GM21423 (cell line): ENCODE measurements at regions not wholly inside any gene's neighbourhood (a gene's known extent, or its start where the extent isn't known, plus 50 kb on each side); places are given as distances from the start of the nearest gene placed in this dataset.

ENCODE experiments used
- ATAC-seq: cut with Tn5 transposase; IDR thresholded peaks from one replicate; pipeline ENCODE4 v1.9.1; 2021; ENCODE audit warnings: mild to moderate bottlenecking, moderate library complexity; ENCODE audit not compliant: unreplicated experiment

DNA sequence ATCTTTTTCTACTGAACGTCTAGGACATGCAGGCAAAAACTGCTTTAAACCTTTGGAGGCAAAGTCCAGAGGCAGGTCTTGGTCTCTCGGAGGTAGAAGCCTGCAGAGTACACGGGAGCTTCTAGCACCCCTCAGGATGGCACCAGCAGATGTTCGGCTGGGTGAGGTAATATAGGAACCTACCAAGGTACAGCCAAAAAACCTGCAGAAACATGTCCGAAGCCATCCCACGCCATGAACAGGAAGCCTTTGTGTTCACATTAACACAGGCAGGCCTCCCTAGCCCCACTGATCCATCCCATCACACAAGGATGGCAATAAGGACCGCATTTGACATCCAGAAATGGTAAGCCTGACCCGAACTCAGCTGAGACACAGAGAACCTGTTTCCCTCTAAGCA, 157.9 kb upstream of the HES1 start:
- no peak for ATAC-seq

DNA sequence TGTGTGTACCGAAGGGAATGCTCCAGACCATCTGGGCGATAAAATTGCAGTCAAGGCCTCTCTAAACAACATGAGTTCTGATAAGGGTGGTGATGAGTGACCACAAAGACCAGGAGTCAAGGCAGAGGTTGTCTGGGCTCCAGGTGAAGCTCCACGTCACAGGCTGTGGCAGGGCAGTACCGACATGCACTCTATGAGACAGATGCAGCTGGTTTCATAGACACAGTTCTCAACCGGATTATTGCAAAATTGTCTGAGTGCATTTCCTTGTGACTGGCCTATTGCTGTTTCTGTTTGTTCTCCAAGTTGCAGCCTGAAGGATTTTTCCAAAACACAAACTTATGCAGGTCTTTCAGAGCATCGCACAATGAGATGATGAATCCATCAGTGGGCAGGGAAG, 157.5 kb upstream of the HES1 start:
- no peak for ATAC-seq

DNA sequence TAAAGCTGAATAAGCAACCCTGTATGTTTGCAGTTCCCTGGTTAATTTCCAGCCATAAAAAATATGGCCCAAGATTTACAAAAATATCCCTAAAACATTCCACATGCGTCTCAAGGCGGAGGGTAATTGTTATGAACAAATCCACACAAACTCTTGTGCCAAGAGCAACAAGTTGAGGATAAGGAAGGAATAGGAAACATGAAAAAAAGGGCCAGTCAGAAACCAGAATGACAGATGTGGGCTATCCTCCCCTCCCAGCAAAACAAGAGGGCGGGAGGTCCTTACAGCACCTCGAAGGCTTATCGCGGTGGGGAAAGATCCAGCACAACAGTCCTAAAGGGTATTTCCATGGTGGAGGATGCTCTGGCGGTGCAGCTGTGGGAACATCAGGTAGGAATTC, 155.6 kb upstream of the HES1 start:
- ATAC-seq = no peak

DNA sequence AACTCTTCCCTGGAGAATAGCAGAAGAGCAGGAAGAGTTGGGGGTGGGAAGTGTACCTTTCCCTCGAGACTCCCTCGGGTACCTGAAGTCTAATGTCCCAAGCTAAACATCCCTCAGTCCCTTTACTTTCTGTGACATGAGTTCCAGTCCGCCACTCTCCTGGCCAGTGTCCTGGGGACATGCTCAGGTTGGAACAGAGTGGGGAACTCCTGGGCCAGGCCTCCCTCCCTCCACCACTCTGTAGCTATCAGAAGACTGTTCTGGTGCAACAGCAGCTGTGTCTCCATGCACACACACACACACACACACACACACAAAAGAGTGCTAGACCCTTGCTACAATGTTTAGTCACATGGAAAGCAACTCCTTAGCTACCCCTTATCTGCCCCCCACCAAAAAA, 155.0 kb upstream of the HES1 start:
- no peak for ATAC-seq

GRCh38 chr3:193981504-193981903, 154.4 kb upstream of the HES1 start:
- ATAC-seq = no peak

DNA sequence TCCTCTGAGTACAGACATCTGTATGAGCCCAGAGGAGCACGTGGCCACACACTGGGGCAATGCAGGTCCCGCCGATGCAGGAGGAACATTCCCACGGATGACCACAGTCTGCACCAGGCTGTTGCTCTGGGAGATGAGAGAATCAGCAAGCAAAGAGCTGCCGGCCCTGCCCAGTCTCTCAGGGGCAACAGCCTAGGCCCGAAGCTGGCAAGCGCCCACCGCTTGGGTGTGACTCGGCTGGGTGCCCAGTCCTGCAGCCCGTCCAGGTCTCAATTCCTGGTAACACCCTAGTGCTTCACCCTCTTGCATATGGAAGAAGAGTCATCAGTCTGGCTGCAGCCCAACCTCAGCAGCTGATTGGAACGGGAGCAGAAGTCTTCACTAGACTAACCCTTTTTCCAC, 153.7 kb upstream of the HES1 start:
- ATAC-seq = no peak

DNA sequence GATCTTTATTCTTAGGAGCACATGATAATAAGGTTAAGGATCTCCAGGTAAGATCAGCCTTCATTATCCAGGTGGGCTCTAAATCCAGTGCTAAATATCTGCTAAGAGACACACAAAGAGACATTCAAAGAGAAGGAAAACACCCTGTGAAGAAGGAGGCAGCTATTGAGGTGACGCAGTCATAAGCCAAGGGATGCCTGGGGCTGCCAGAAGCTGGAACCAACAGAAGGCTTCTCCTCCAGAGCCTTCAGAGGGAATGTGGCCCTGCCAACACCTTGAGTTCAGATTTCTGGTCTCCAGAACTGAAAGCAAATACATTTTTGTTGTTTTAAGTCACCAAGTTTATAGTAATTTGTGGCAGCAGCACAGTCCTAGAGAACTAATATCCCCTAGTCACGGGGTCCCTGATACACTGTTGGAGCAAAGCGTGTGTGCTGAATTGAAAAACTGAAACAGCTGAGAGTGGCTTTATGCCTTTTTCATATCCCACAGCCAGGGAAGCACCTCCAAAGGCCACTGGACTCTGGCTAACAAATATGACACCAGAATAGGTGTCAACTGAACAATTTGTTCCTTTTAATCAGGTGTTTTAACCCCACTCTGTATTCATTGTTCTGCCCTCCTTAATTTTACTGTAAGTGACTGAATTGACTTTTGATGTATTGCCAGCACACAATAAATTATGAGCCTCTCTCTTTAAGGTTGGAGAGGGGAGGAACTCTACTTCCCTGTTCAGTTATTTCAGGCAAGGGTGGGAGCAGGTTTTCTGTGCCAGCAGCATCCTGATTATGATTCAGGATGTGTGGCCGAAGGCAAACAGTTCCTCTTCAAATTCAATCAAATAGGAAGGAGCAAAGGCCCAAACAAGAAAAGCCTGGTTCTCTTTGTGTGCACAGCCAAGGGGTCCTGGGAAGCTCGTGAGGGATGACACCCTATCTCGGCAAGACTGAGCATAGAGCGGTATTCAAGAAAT, 151.8 kb upstream of the HES1 start:
- ATAC-seq = no peak

DNA sequence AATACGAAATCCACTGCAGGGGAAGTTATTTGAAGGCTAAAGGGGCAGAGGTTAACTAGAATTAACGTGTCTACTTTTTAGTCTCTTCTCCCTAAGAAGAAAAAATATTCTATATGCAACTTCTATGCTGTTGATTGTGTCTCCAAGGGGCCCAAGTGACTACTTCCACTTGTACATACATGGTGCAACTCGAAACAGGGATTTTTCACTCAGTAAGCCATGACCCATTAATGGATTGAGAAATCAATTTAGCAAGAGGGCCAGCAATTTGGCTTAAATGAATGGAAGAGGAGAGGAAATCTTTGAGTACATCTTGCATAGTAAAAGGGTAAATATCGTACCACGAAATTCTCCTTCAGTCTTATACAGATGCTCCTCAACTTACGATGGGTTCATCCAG, 151.1 kb upstream of the HES1 start:
- no peak for ATAC-seq

DNA sequence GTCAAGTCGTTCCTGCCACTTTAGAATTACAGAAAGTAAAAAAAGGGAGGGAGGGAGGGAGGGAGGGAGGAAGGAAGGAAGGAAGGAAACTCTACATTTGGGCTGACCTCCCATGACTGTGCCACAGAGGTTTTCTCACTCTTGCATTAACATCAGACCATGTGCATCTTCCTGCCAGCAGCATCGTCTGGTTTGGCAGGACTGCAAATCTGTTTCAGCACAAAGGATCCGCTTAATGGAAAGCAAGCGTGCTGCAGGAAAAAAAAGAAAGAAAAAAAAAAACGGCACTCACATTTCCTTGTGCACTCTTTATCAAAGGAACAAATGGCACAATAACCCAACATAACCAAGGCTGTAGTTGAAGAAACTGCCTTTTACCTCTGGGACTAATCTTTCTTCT, 148.8 kb upstream of the HES1 start:
- no peak for ATAC-seq

DNA sequence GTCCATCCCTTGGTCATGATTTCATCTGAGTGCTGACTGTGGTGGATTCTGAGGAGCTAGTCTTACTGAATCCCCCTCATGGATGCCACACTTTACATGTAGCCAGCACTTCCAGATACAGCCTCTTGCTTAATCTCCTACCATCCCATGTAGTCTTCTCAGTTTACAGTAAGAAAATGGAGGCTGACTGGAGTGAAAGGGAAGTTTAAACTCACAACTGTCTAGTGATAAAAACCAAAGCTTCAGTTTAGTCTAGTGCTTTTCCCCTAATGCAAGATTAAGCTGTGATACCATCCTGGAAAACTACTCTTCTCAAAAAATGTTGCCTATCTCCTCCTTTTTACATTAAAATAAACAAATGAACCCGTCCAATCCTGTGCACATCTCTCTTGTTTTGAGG, 146.8 kb upstream of the HES1 start:
- no peak for ATAC-seq

DNA sequence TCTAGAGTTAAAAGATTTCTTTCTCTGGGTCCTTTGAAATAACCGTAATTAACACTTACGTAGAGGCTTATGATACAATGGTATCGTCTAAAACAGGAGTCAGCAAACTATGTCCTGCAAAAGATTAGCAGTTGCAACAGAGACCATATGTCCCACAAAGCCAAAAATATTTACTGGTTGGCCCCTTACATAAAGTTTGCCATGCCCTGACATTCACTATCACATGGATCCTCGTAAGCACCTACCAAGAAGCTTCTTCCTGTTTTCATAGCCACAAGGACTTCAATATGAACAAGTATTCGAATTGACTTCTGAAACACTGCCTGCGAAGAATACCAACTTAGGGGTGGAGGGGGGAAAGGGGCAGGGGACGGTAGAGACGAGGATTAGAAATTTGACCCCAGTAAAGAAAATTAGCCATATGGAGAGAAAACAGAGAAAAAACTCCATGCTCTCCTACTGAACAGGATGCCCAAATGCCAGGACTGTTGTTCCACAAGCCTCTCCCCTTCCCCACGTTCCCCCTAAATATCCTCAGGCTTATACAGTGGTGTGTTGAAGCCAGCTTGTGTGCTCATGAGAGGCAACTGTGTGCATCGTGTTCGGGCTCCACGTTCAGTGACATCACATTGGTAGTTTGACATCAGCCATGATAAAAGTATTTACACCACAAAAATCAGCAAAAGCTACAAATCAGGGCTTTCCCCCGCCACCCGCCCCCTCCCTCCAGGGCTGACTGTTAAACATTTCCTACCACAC, 144.1 kb upstream of the HES1 start:
- no peak for ATAC-seq

- no peak for ATAC-seq
These were observed 143.4 kb upstream of the HES1 start for GRCh38 chr3:193992425-193993037.

DNA sequence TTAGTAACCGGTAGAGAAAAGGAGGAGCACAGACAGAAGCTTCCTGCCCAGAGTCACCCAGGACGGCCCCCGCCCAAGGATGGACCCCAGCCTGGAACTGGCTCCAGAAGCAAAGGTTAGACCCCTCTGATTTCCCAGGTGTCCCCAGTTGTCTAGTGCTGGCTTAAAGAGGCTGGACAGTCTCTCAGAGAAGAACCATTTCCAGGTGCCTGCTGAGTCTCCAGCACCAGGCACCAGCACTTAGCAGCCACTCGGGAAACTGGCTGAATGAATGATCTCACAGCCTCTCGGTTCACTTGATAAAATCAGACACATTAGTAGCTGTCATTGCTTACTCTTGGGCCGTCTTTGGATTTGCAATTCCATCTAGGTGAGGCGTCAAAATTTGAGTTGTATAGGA, 139.7 kb upstream of the HES1 start:
- ATAC-seq = no peak

- ATAC-seq = no peak
These were observed 139.3 kb upstream of the HES1 start for GRCh38 chr3:193996641-193997089.

- ATAC-seq = no peak
These were observed 138.5 kb upstream of the HES1 start for GRCh38 chr3:193997228-193998122.

DNA sequence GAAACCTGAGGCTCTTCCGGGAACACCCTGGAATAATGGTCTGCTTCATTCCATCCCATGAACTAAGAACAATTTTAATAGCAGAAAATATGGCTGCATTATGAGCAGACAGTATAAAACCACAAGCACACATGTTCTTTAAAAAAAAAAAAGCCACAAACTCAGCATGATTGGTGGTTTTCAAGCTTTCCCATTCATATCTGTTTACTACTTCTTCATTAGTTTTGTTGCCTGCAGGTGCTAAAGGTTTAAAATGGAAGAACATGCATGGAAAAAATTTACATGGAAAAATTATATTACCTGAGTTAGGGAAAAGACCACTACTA, 137.9 kb upstream of the HES1 start:
- no peak for ATAC-seq

- no peak for ATAC-seq
These were observed 137.2 kb upstream of the HES1 start for GRCh38 chr3:193998628-193999195.

GRCh38 chr3:194000100-194000499, 135.8 kb upstream of the HES1 start:
- no peak for ATAC-seq

DNA sequence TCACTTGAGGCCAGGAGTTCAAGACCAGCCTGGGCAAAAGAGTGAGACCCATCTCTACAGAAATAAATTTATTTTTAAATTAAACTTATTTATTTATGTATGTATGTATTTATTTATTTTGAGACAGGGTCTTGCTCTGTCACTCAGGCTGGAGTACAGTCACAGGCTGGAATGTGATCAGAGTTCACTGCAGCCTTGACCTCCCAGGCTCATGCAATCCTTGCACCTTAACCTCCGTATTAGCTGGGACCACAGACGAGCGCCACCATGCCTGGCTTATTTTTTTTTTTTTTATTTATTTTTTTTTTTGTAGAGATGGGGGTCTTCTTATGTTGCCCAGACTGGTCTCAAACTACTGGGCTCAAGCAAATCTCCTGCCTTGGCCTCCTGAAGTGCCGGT, 135.2 kb upstream of the HES1 start:
- no peak for ATAC-seq

GRCh38 chr3:194001728-194002459, 134.1 kb upstream of the HES1 start:
- ATAC-seq = no peak
